Right lobe of liver (tissue), 6 donors: ENCODE measurements at regions not wholly inside any gene's neighbourhood (a gene's known extent, or its start where the extent isn't known, plus 50 kb on each side); places are given as distances from the start of the nearest gene placed in this dataset.

Experiments
- ATAC-seq, 4 donors: fragments of 200-7000 bp; cut with Tn5 transposase; one replicate each; pipeline ENCODE4 v1.9.1; 2020; ENCODE audit warnings: mild to moderate bottlenecking in 4 of 4, moderate library complexity in 4 of 4
- DNase-seq, 3 donors: peaks; one replicate each; pipeline ENCODE4 v3.0.0-alpha.2; 2020
- H3K27ac ChIP-seq, 3 donors: fragments of 200-600 bp; one replicate each; pipeline ENCODE4 v1.8.0; 2022
- H3K27me3 ChIP-seq, 2 donors: fragments of 200-600 bp; one replicate each; pipeline ENCODE4 v1.8.0; 2022
- H3K36me3 ChIP-seq, 4 donors: fragments of 200-600 bp; sonication (generic) in 1 of 4; one replicate each; pipeline versions ENCODE4 v1.5.1 to v1.8.0; 2017 to 2022; ENCODE audit warnings: control low read depth in 1 of 4
- H3K4me1 ChIP-seq, 4 donors: fragments of 200-600 bp; sonication (generic) in 1 of 4; one replicate each; pipeline versions ENCODE4 v1.5.1 to v1.8.0; 2017 to 2022; ENCODE audit warnings: control low read depth in 1 of 4
- H3K4me3 ChIP-seq, 3 donors: fragments of 200-600 bp; one replicate each; pipeline ENCODE4 v1.8.0; 2022
- H3K9me3 ChIP-seq, 4 donors: fragments of 200-600 bp; sonication (generic) in 1 of 4; one replicate each; pipeline versions ENCODE4 v1.5.1 to v1.8.0; 2017 to 2022; ENCODE audit warnings: control low read depth in 1 of 4
- POLR2A ChIP-seq: fragments of 450-650 bp; IDR thresholded peaks from one replicate; pipeline ENCODE4 v1.6.1; 2017; ENCODE audit warnings: antibody characterized with exemption, mild to moderate bottlenecking
- WGBS: methylation state at CpG from one replicate; pipeline ENCODE4 v1.1.6; 2018; ENCODE audit warnings: low coverage, low lambda C conversion rate; ENCODE audit not compliant: insufficient coverage; ENCODE audit errors: missing lambda C conversion rate; 5-methylcytosine and 5-hydroxymethylcytosine counted together
- intact Hi-C, 2 donors: fragments of 100-400 bp; cut with DNase I; formaldehyde crosslinking; loops; one replicate each; pipeline versions ENCODE4 v1.11.2 to v1.14.1; 2022
- TF ChIP-seq, protein P1 (sequence below), 4 donors: fragments of 200-600 bp in 3 of 4; fragments of 450-650 bp in 1 of 4; IDR thresholded peaks; one replicate each; pipeline versions ENCODE4 v1.5.1 to v1.8.0; 2016 to 2022; ENCODE audit warnings: antibody characterized with exemption in 4 of 4, mild to moderate bottlenecking in 2 of 4
- donor health status: DM: no; HTN: yes; CAD: no.
- donor health status: DM: no; HTN: no; CAD: no.
- donor health status: DM: no; HTN: no; CAD: no.
- donor health status: DM: no; HTN: yes; CAD: no.
- donor health status: DM: no; HTN: yes; CAD: no.

DNA sequence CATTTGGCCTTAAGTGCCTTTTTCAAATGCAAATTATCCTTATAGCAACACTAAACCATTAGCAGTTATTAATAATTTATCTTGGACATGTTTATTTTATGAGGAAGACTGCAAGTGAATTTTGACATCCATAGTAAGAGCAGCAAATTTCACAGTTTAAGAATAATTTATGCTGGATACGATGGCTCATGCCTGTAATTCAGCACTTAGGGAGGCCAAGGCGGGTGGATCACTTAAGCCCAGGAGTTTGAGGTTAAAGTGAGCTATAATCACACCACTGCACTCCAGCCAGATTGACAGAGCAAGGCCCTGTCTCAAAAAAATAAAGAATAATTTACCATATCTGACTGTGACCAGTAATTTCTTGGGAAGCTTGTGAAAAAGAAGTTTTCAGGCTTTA lies 286.2 kb downstream of the TMX3 start:
- no peaks in the 10 kb centered on the region for H3K9me3 ChIP-seq
- intact Hi-C loops, result no loop called here
- H3K36me3 ChIP-seq, result no peaks in the 10 kb centered on the region
- DNase-seq (no peak), ATAC-seq (no peak)
- 32% methylated on average over 2 of the region's 2 CpGs for WGBS
- no peak overlapping the region for H3K27ac ChIP-seq
- H3K27me3 ChIP-seq, result no peaks in the 10 kb centered on the region
- H3K4me3 ChIP-seq, result no peak overlapping the region
- no peak for TF ChIP-seq POLR2A
- TF ChIP-seq, protein P1, sequence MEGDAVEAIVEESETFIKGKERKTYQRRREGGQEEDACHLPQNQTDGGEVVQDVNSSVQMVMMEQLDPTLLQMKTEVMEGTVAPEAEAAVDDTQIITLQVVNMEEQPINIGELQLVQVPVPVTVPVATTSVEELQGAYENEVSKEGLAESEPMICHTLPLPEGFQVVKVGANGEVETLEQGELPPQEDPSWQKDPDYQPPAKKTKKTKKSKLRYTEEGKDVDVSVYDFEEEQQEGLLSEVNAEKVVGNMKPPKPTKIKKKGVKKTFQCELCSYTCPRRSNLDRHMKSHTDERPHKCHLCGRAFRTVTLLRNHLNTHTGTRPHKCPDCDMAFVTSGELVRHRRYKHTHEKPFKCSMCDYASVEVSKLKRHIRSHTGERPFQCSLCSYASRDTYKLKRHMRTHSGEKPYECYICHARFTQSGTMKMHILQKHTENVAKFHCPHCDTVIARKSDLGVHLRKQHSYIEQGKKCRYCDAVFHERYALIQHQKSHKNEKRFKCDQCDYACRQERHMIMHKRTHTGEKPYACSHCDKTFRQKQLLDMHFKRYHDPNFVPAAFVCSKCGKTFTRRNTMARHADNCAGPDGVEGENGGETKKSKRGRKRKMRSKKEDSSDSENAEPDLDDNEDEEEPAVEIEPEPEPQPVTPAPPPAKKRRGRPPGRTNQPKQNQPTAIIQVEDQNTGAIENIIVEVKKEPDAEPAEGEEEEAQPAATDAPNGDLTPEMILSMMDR (IDR thresholded peaks at IDR 0.05), result no peak
- H3K4me1 ChIP-seq, result no peaks in the 10 kb centered on the region

DNA sequence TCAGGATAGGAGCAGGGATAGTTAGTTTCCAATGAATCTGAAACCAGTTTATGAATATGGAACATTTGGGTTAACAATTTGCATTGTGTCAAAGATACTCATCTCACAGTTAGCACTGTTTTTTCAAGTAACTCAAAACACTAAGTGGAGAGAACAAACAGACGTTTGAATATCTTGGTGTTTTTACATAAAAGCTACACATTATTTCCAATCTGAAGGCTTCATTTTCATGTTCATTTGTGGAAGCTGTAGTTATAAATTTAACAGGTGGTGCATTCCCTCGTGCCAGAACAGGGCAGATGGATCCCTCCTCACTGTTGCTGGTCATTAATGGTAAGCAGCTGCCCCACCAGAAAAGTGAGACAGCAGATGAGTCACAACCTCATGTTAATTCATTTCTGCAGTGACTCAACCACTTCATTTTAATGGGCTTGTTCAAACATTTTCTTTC lies 286.9 kb downstream of the TMX3 start:
- WGBS, result 25% methylated on average over 2 of the region's 2 CpGs
- no peak for ATAC-seq
- TF ChIP-seq, protein P1 (IDR thresholded peaks at IDR 0.05), result no peak
- no peak for TF ChIP-seq POLR2A
- no peaks in the 10 kb centered on the region for H3K36me3 ChIP-seq
- no peak overlapping the region for H3K4me3 ChIP-seq
- H3K4me1 ChIP-seq, result no peaks in the 10 kb centered on the region
- intact Hi-C loops, result no loop called here
- H3K9me3 ChIP-seq, result no peaks in the 10 kb centered on the region
- H3K27me3 ChIP-seq, result no peaks in the 10 kb centered on the region
- no peak overlapping the region for H3K27ac ChIP-seq
- DNase-seq, result no peak

DNA sequence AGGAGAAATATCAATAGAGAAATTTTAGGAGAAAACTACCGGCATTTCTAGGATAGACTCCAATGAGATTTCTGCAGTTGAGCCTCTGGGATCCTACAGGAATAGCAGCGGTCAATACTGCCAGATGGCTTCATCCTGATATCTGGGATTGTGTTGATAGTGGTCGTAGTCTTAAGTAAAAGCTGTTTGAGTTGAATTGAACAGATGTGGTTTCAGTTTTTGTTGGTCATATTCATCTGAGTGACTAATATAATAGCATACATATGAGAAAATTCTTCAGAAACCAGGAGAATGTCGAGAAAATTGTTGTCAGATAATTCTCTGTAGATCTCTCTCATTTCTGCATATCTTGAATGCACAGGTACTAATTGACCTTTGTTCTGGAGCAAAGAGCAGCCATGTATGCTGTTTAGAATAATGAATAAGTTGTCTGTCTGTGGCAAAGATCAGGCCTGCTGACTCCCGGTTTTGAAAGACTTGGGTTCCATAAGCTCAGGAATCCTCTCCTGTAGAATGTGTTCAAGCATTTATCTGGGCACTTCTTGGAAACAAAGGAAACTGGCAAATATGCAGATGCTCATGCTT lies 288.1 kb downstream of the TMX3 start:
- H3K27me3 ChIP-seq, result no peaks in the 10 kb centered on the region
- ATAC-seq, result no peak
- 54% methylated on average over 5 of the region's 5 CpGs for WGBS

DNA sequence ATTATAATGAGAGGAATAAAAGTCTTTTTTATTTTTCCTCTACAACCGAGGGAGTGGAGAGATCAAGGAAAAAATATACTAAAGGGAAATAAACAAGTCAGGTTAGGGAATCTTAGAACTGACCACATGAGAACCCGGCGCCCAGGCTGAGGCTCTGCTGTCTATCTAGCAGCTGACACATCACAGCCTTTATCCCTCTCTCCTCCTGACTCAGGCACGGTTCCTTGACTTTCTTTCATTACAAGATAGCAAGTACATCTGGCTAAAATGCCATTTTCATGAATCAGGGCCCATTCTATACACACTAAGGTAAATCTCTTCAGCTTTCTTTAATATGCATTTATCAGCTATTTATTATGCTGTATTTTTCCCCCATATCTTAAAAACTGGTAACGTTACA lies 296.0 kb downstream of the TMX3 start:
- no peaks in the 10 kb centered on the region for H3K9me3 ChIP-seq
- no peaks in the 10 kb centered on the region for H3K4me1 ChIP-seq
- WGBS, result 43% methylated on average over 5 of the region's 5 CpGs
- ATAC-seq (no peak), DNase-seq (no peak)
- no peak overlapping the region for H3K27ac ChIP-seq
- TF ChIP-seq, protein P1 (IDR thresholded peaks at IDR 0.05), result no peak
- TF ChIP-seq POLR2A, result no peak
- H3K27me3 ChIP-seq, result no peaks in the 10 kb centered on the region
- H3K4me3 ChIP-seq, result no peak overlapping the region
- intact Hi-C loops, result no loop called here
- H3K36me3 ChIP-seq, result no peaks in the 10 kb centered on the region

More for the DNA sequence above, 288.1 kb downstream of the TMX3 start:
- DNase-seq, result no peak
- Histone ChIP-seq H3K4me1 (no peaks in the 10 kb centered on the region), H3K9me3 (no peaks in the 10 kb centered on the region), H3K4me3 (no peak overlapping the region), H3K27ac (no peak overlapping the region), H3K36me3 (no peaks in the 10 kb centered on the region)
- intact Hi-C loops, result no loop called here
- no peak for TF ChIP-seq POLR2A
- TF ChIP-seq, protein P1 (IDR thresholded peaks at IDR 0.05), result no peak
